Heart right ventricle (tissue), 16 donors: ENCODE measurements at regions not wholly inside any gene's neighbourhood (a gene's known extent, or its start where the extent isn't known, plus 50 kb on each side); places are given as distances from the start of the nearest gene placed in this dataset.

ENCODE experiments used
- ATAC-seq, 8 donors: fragments of 200-7000 bp; cut with Tn5 transposase; one replicate each; pipeline ENCODE4 v1.9.1; 2020; ENCODE audit warnings: mild to moderate bottlenecking in 8 of 8, moderate library complexity in 8 of 8, moderate number of reproducible peaks in 1 of 8
- DNase-seq, 2 donors: peaks; one replicate each; pipeline ENCODE4 v3.0.0-alpha.2; 2020
- H3K27ac ChIP-seq, 10 donors: fragments of 200-600 bp; sonication (generic) in 2 of 10; one replicate each; pipeline versions ENCODE4 v1.5.0 to v1.8.0; 2020 to 2022; ENCODE audit warnings: mild to moderate bottlenecking in 3 of 10
- H3K27me3 ChIP-seq, 7 donors: fragments of 200-600 bp; one replicate each; pipeline ENCODE4 v1.8.0; 2021 to 2022; ENCODE audit warnings: mild to moderate bottlenecking in 2 of 7
- H3K36me3 ChIP-seq, 9 donors: fragments of 200-600 bp; sonication (generic) in 1 of 9; one replicate each; pipeline versions ENCODE4 v1.5.0 to v1.8.0; 2020 to 2022; ENCODE audit warnings: mild to moderate bottlenecking in 2 of 9
- H3K4me1 ChIP-seq, 9 donors: fragments of 200-600 bp; sonication (generic) in 1 of 9; one replicate each; pipeline versions ENCODE4 v1.5.0 to v1.8.0; 2020 to 2022; ENCODE audit warnings: mild to moderate bottlenecking in 4 of 9
- H3K4me3 ChIP-seq, 10 donors: fragments of 200-600 bp; sonication (generic) in 2 of 10; one replicate each; pipeline versions ENCODE4 v1.5.0 to v1.8.0; 2020 to 2022; ENCODE audit warnings: mild to moderate bottlenecking in 7 of 10, moderate library complexity in 2 of 10
- H3K9me3 ChIP-seq, 11 donors: fragments of 200-600 bp in 10 of 11; sonication (generic) in 2 of 11; one replicate each; pipeline versions ENCODE4 v1.5.0 to v1.8.0; 2013 to 2022; ENCODE audit warnings: mild to moderate bottlenecking in 2 of 11, control low read depth in 1 of 11, moderate library complexity in 1 of 11
- WGBS, 2 donors: extraction: QIAGEN DNeasy Blood & Tissue Kit; methylation state at CpG; one replicate each; pipeline ENCODE4 v1.1.7; 2013; ENCODE audit warnings: inconsistent platforms in 1 of 2; 5-methylcytosine and 5-hydroxymethylcytosine counted together
- intact Hi-C, 10 donors: fragments of 100-400 bp; cut with DNase I; formaldehyde crosslinking; loops; one replicate each; pipeline versions ENCODE4 v1.11.1 to v1.14.2; 2022
- TF ChIP-seq, protein P1 (sequence below), 9 donors: fragments of 200-600 bp; sonication (generic) in 2 of 9; IDR thresholded peaks; one replicate each; pipeline versions ENCODE4 v1.5.0 to v1.8.0; 2021 to 2022; ENCODE audit warnings: antibody characterized with exemption in 9 of 9, mild to moderate bottlenecking in 5 of 9, moderate library complexity in 1 of 9
- donor health status: Arrhythmogenic right ventricular cardiomyopathy.
- donor health status: ischemic (EF 13 %, LVEDD 7.1; RV severe dilation, severe dysfunction).
- donor health status: healthy with polysubstance abuse.
- donor health status: DM: no; HTN: yes; CAD: no.
- donor health status: DM: no; HTN: no; CAD: no.
- donor health status: ischemic (EF 25% LVEDD 6.9; RV normal size, moderate dysfunction).
- donor health status: ischemic (EF 25% LVEDD 5.7; RV mildly dilated, moderate dysfunction).
- donor health status: healthy.
- donor health status: DM: yes; HTN: yes; CAD: no.
- donor health status: Ischemic cardiomyopathy.
- donor health status: ischemic (EF 35%, LVEDD 5.7; RV mildly dilated, moderate dysfunction).
- donor health status: nonischemic (EF 11% LVEDD 7.7; RV severe dilation, severe dysfunction).
- donor health status: DM: yes; HTN: yes; CAD: no.
- donor health status: PGD.
- donor health status: ischemic (EF 29% LVEDD 5.4; RV normal size, mild dysfunction).
- donor health status: nonischemic (EF 23%, LVEDD 6.1; RV moderate dilation, normal function).

DNA sequence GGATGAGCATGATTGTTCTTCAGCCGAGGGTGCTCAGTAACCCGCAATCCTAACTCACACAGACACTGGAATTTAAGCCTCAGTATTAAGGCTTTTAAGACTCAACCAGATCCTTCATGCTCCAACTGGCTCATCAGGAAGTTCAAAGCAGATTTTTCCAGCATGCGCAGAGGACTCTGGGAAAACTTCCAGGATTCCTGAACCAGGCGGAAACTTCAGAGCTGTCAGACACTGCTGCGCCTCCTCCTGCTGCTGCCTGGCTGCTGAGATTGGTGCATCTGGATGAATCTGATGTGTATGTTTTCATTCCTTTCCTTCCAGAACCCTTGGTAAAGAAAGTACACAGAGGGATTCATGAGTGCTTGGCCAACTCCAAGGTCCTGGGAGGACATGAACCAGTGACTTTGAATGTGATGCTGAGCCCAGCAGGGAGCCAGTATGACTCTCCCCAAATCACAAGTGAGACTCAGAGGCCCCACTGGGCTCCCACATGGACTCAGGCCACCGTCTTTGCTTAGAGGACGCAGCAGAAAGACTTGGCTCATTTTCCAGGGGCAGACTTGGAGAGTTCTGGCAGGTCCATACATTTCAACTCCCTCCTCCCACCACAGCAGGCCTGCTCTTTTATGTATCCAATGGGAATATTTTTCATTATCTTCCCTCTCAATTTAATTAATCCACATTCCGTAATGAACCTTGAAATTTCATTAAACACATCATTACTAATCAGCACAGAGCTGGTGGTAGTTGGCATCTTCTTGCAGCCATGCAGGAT, 143.5 kb upstream of the HDAC4 start:
- TF ChIP-seq, protein P1, sequence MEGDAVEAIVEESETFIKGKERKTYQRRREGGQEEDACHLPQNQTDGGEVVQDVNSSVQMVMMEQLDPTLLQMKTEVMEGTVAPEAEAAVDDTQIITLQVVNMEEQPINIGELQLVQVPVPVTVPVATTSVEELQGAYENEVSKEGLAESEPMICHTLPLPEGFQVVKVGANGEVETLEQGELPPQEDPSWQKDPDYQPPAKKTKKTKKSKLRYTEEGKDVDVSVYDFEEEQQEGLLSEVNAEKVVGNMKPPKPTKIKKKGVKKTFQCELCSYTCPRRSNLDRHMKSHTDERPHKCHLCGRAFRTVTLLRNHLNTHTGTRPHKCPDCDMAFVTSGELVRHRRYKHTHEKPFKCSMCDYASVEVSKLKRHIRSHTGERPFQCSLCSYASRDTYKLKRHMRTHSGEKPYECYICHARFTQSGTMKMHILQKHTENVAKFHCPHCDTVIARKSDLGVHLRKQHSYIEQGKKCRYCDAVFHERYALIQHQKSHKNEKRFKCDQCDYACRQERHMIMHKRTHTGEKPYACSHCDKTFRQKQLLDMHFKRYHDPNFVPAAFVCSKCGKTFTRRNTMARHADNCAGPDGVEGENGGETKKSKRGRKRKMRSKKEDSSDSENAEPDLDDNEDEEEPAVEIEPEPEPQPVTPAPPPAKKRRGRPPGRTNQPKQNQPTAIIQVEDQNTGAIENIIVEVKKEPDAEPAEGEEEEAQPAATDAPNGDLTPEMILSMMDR (IDR thresholded peaks at IDR 0.05) = no peak
- Histone ChIP-seq H3K9me3 (peaks cover 0 to 11% (median 0%) of the 10 kb centered on the region in 11 donors), H3K27ac (no peak overlapping the region), H3K27me3 (peaks cover 0 to 42% (median 25%) of the 10 kb centered on the region in 7 donors), H3K4me1 (no peaks in the 10 kb centered on the region), H3K4me3 (no peak overlapping the region), H3K36me3 (no peaks in the 10 kb centered on the region)
- 67 to 78% methylated on average over 8 of the region's 8 CpGs for WGBS, 2 donors
- DNase-seq = no peak
- no peak for ATAC-seq
- intact Hi-C loops = no loop called here

DNA sequence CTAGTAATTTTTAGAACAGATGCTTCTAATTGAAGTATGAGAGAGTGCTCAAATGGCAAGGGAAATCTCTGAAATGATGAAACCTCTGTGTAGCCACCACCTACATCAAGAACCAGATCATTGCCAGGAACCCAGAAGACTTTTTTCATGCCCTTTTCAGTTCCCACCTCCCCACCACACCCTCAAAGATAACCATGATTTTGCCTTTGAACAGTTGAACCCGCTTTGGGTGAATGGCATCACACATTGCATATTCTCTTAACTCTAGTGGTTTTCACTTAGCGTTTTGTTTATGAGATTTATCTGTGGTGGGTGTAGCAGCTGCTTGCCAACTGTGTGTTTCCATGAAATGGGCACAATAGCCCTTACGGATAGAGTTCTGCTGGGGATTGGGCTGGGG, 142.9 kb upstream of the HDAC4 start:
- DNase-seq (no peak), ATAC-seq (no peak)
- 90 to 94% methylated on average over 3 of the region's 3 CpGs for WGBS, 2 donors
- H3K27me3 ChIP-seq = peaks cover 0 to 36% (median 23%) of the 10 kb centered on the region in 7 donors
- intact Hi-C loops = no loop called here
- H3K4me1 ChIP-seq = no peaks in the 10 kb centered on the region
- no peak overlapping the region for H3K4me3 ChIP-seq
- H3K27ac ChIP-seq = no peak overlapping the region
- H3K36me3 ChIP-seq = no peaks in the 10 kb centered on the region
- H3K9me3 ChIP-seq = peaks cover 0 to 11% (median 0%) of the 10 kb centered on the region in 11 donors
- TF ChIP-seq, protein P1 (IDR thresholded peaks at IDR 0.05) = no peak

DNA sequence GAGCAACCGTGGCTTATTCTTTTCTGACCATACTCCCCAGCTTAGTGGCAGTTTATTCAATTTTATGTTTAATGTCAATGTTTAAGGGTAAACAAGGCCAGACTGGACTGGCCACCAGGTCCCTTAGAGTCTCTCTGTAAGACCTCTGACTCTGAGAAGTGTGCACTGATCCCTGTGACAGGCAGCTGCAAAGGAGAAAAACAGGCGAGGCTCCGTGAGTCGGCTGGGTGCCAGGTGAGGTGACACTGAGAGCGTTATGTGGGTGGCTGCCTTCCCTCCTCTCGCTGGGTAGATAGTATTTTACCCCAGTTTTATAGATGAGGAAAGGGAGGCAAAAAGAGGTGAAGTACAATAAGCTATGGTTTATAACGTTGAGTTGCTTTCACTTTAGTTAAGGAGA, 139.4 kb upstream of the HDAC4 start:
- 54 to 55% methylated on average over 7 of the region's 7 CpGs for WGBS, 2 donors
- Histone ChIP-seq H3K27ac (no peak overlapping the region), H3K4me3 (no peak overlapping the region), H3K9me3 (peaks cover 0 to 11% (median 0%) of the 10 kb centered on the region in 11 donors), H3K36me3 (no peaks in the 10 kb centered on the region), H3K4me1 (no peaks in the 10 kb centered on the region), H3K27me3 (peaks cover 0 to 27% (median 11%) of the 10 kb centered on the region in 7 donors)
- intact Hi-C loops = no loop called here
- TF ChIP-seq, protein P1 (IDR thresholded peaks at IDR 0.05) = no peak
- DNase-seq (peak in 1 of 2 donors; percentile 35), ATAC-seq (peak in 1 of 8 donors; percentile 27)

DNA sequence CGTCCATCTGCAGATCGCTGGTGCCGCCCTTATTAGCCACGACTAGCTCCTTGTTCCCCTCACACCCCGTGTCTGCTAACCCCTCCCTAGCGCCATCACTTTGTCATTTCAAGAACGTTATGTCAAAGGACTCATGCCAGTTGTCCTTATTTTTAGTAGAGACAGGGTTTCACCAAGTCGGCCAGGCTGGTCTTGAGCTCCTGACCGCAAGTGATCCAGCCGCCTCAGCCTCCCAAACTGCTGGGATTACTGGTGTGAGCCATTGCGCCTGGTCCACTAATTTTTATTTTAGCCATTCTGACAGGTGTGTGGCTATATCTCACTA, 138.9 kb upstream of the HDAC4 start:
- TF ChIP-seq, protein P1 (IDR thresholded peaks at IDR 0.05) = no peak
- WGBS, 2 donors = 75 to 78% methylated on average over 11 of the region's 11 CpGs
- Histone ChIP-seq H3K36me3 (no peaks in the 10 kb centered on the region), H3K4me3 (no peak overlapping the region), H3K27me3 (peaks cover 0 to 22% (median 6%) of the 10 kb centered on the region in 7 donors), H3K4me1 (no peaks in the 10 kb centered on the region), H3K9me3 (peaks cover 0 to 13% (median 0%) of the 10 kb centered on the region in 11 donors), H3K27ac (no peak overlapping the region)
- intact Hi-C loops = no loop called here
- ATAC-seq (no peak), DNase-seq (no peak)
